GM18520 (cell line): ENCODE measurements at regions not wholly inside any gene's neighbourhood (a gene's known extent, or its start where the extent isn't known, plus 50 kb on each side); places are given as distances from the start of the nearest gene placed in this dataset.
"Not testable (repeated sequence)": the region's sequence is repeated elsewhere in the genome, so short reads cannot be mapped to it uniquely, and the experiment has no call there.

Source experiments
- ATAC-seq: cut with Tn5 transposase; IDR thresholded peaks from one replicate; pipeline ENCODE4 v1.9.1; 2021; ENCODE audit not compliant: unreplicated experiment

GRCh38 chr3:192968901-192969300 is 51.2 kb upstream of the MB21D2 start:
- ATAC-seq: not testable (repeated sequence)

- no peak for ATAC-seq
Measured at GRCh38 chr3:192980632-192981031, 63.0 kb upstream of the MB21D2 start.

DNA sequence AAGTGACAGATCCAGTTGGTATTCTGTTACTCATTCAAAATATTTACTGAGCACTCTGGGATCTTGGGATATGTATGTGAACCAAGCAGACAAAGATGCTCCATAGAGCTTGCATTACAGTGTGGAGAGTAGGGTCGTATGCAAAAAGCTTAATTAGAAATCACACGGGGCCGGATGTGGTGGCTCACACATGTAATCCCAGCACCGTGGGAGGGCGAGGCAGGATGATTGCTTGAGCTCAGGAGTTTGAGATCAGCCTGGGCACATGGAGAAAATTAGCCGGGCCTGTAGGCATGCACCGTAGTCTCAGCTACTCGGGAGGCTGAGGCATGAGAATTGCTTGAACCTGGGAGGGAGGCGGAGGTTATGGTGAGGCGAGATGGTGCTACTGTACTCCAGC is 68.7 kb upstream of the MB21D2 start:
- ATAC-seq: no peak

DNA sequence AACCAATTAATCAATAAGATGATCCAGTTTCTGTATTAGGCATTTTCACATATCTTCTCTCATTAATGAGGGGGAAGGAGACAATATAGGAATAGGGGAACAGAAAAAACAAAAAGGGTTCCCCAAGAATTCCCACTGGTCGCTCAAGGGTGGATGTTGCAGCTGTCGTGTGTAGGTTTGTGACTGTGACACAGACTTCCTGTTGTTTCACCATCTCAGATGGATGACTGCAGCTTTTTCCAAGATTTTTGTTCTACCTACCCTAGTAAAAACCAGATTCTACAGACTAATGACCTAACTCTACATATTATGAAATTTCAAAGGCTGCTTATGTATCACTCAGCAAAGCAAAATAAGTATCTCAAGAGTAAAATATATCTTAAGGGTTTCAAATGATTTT is 73.7 kb upstream of the MB21D2 start:
- no peak for ATAC-seq

GRCh38 chr3:192992361-192992760 is 74.7 kb upstream of the MB21D2 start:
- ATAC-seq: no peak

- no peak for ATAC-seq
Measured at GRCh38 chr3:192993411-192993810, 75.8 kb upstream of the MB21D2 start.

- not testable (repeated sequence) for ATAC-seq
Measured at GRCh38 chr3:193001113-193001512, 83.5 kb upstream of the MB21D2 start.

DNA sequence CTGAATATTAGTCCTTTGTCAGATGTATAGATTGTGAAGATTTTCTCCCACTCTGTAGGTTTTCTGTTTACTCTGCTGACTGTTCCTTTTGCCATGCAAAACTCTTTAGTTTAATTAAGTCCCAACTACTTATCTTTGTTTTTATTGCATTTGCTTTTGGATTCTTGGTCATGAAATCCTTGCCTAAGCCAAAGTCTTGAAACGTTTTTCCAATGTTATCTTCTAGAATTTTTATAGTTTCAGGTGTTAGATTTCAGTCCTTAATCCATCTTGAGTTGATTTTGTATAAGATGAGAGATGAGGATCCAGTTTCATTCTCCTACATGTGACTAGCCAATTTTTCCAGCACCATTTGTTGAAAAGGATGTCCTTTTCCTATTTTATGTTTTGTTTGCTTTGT is 86.0 kb upstream of the MB21D2 start:
- ATAC-seq: not testable (repeated sequence)

GRCh38 chr3:193008654-193009053 is 91.0 kb upstream of the MB21D2 start:
- ATAC-seq: no peak

DNA sequence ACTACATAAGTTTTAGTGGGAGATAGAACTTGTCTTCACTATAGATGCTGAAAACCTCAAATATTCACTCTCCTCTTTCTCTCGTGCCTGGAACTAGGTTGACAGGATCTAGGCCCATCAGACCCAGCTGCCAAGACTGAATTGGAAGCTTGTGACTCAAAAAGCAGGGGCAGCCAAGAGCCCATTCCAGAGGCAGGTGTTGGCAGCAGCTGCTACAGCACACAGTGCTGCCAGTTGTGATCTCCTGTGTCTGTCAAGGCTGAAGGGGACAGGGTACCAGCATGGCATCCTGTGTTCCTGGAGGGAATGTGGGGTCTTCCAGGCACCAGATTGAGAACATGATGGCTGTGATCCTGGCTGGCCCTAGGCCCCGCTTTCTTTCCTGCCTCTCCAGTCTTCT is 92.5 kb upstream of the MB21D2 start:
- ATAC-seq: no peak

DNA sequence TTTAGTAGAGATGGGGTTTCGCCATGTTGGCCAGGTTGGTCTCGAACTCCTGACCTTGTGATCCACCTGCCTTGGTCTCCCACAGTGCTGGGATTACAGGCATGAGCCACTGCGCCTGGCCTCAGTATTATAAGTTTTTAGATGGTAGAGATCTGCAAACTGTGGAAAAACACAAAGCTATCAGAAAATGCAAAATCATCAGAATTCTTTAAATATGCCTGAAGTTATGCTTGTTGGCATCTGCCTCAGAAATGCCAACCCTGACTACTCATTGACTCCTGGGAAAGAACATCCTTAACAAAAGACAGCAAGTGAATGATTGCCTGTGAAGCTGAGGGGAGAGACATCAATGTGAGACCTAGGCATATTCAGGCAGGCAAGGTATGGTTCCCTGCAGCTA is 94.3 kb upstream of the MB21D2 start:
- no peak for ATAC-seq

GRCh38 chr3:193014902-193015301 is 97.2 kb upstream of the MB21D2 start:
- no peak for ATAC-seq

- no peak for ATAC-seq
Measured at GRCh38 chr3:193016437-193016901, 98.8 kb upstream of the MB21D2 start.

GRCh38 chr3:193021506-193022010 is 103.9 kb upstream of the MB21D2 start:
- ATAC-seq: no peak

GRCh38 chr3:193023218-193023617 is 105.6 kb upstream of the MB21D2 start:
- no peak for ATAC-seq

- ATAC-seq: no peak
Measured at GRCh38 chr3:193028258-193028657, 110.6 kb upstream of the MB21D2 start.

DNA sequence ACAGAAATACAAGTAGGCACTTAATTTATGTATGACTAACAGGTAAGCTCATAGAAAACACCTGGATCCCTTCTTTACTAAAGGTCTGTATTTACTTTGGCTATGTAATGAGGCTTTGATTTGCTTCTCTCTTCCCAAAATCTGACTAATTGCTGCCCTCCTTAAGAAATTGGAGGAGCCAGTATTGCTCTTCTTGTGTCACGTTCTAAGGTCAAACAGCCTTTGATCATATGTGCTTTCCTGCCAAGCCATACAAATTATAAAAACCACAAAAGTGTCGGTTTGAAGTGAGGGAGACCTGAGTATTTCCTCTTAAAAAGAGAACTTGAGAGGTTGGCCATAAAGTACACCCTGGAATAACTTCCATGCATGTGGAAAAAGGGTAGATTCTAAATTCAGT is 112.1 kb upstream of the MB21D2 start:
- ATAC-seq: no peak

DNA sequence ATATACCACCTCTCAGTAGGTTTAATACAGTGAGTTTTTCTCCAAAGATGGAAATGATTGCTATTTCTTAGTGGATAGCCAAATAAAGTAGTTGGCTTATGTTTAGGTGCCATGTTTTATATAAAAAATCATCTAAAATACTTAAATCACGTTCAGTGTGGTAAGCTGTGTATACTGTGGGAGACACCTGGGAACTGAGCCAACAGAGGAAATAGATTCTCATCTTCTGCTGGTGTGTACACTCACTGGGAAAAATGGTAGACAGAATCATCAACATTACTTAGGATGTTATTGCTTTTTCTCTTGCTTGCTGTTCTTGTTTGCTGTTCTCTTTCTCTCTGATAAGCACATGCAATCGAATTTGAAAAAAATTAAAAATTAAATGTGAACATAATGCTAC is 112.6 kb upstream of the MB21D2 start:
- no peak for ATAC-seq

DNA sequence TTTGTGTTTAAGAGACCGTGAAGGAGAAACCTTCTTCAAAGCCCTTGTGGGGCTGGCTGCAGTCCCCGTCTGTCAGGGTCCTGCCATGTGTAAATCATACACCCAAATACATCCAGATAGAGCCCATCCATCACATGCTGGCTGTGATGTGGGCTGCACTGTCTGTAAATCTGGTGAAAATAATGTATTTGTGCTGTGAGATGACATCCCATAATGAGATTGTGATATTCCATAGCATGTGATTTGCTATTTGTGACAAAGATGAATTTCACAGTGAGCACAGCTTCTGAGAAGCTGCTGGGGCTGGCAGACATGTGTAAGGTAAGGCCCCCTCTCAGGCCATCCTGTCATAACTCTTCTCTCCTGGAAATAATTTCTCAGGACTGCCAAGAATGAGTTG is 114.3 kb upstream of the MB21D2 start:
- ATAC-seq: no peak

DNA sequence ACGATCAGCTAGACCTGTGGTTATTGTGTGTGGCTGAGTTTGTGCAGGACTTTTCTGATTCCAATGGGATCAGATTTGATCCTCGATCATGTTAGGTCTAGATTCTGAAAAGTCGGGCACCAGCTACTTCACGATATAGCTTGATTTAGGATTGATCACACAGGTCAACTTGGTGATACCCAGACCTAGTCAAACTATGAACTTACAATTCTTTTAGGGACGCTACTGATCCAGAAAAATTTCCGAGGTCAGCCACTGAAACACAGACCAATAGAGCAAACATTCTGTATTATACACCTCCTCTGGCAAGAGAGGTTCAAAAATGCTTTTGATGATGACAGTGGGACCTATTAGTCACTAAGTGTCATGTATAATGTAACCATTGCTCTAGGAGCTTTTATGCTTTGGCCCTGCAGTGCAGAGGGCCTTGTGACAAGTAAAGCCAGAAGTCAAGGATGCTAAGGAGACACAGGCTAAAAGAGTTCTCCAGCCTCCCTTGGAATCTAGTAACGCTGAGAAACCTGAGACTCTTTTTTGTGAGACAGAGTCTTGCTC is 115.6 kb upstream of the MB21D2 start:
- ATAC-seq: no peak

DNA sequence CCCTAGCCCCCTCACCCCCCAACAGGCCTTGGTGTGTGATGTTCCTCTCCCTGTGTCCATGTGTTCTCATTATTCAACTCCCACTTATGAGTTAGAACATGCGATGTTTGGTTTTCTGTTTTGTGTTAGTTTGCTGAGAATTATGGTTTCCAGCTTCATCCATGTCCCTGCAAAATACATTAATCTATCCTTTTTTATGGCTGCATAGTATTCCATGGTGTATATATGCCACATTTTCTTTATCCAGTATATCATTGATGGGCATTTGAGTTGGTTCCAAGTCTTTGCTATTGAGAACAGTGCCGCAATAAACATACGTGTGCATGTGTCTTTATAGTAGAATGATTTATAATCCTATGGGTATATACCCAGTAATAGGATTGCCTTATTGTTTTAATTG is 120.2 kb upstream of the MB21D2 start:
- ATAC-seq: not testable (repeated sequence)

- ATAC-seq: no peak
Measured at GRCh38 chr3:193039058-193039457, 121.4 kb upstream of the MB21D2 start.
